HG02759 (cell line): ENCODE measurements at regions not wholly inside any gene's neighbourhood (a gene's known extent, or its start where the extent isn't known, plus 50 kb on each side); places are given as distances from the start of the nearest gene placed in this dataset.

ENCODE experiments used
- ATAC-seq: cut with Tn5 transposase; IDR thresholded peaks from one replicate; pipeline ENCODE4 v1.9.1; 2021; ENCODE audit warnings: mild to moderate bottlenecking, moderate library complexity; ENCODE audit not compliant: unreplicated experiment

DNA sequence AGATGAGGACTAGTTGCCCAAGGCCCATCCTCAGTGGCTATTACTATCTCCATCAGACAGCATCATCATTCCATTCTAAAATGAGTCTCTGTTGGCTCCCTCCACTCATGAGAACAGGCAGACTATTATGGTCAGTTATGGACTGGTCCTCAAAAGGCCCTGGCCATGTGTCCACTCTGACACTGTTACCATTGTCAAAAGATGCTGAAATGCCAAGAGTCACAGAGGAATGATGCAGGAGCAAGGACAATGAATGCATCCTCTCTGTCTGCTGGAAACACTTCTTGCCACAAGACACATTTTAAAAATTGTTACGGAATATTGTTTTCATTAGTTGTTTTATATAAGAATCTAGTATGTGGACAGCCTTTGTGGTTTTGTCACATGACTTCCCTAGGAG lies 53.3 kb upstream of the STT3B start:
- ATAC-seq, result no peak

DNA sequence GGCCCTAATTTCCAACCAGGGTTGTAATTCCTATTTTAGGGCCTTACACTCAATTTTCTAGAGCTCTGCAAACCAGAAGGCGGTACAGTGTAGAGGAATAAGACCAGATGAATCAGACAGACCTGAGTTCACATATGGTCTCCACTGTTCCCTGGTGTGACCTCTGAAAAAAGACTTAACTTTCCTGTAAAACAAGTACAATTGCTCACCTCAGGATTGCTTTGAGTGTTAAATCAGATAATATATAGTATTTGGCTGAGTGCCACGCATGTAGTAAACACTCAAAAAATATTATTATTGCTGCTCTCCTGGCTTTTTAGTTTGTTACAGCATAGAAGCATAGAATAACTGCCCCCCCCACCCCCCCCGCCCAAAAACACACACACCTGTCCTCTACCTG lies 51.0 kb upstream of the STT3B start:
- ATAC-seq, result no peak

DNA sequence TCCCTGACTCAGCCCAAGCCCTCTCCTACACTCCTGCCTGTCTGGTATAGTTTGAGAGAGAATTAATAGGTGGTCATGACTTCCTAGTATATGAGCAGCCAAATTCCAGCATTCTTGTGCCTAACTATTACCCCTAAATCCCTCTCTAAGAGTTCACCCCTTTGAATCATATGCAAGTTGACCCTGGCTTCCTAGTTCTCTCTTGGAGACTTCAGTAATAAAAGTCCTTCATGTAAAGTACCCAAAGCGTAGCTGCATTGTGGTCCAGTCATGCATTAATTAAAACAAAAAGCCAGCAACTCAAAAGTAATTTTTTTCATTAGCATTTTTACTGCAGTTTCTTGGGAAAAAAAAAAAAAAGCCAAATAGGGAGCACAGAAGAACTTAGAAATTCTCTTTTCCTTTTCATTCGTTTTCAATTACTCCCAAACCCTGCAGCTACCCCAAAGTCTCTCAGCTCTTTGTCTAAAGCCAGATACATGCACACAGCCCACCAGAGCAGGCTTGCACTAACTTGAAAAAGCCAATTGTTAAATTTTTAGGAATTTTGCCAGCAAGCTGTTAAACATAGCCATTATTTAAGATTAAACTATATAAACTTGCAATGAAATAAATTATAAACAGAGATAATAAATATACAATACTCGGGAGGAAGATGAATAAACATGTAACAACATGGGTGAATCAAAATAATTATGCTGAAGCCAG lies 50.1 kb upstream of the STT3B start:
- ATAC-seq, result no peak
